ENCODE measurements at regions not wholly inside any gene's neighbourhood (a gene's known extent, or its start where the extent isn't known, plus 50 kb on each side); places are given as distances from the start of the nearest gene placed in this dataset.
"Not testable (repeated sequence)": the region's sequence is repeated elsewhere in the genome, so short reads cannot be mapped to it uniquely, and the experiment has no call there.

DNA sequence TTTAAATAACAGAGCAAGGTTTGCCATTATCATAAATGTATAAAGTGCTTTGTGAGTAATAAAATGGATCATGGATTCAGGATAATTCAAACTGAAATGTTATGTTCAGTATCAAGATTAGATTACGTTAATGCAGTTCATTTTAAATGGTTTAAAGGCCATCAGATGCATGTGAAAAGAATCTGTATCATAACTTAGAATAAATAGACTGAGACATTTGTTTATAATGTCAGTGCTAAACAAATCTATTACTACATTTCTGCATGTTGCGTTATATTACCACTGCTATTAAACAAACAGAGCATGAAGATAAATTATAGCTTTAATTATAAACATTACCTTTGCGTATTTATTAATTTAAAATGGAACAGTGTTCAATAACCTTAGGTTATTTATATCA lies 160.2 kb downstream of the TOX3 start:
- no peak for DNase-seq

- DNase-seq: no peak
Observed at GRCh38 chr16:52384378-52384777, 162.6 kb downstream of the TOX3 start.

DNA sequence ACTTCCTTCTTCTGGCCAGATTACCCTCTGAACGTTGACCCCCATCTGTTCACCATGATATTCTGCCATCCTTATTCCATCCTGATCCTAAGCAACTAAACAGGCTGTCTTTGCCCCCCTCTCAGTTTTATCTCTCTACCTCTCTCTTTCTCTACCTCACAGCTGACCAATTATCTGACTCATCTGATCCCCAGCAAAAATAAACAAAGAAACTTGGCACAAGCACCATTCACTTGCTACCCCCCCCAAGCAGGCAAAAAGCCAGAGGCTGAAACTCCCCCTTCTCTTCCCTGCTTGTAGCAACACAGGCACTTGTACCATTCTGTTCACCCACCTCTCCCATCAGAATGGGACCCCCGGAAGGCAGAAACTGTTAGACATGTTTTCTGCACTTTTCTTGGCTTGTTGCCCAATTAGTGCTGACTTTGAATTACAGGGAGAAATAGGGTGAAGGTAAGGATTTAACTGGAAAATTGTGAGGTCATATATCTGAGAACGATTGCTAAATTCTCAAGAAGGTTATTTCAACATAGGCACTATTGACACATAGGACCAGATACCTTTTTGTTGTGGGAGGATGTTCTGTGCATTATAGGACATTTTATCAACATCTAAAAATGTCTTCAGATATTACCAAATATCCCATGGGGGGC lies 163.2 kb downstream of the TOX3 start:
- no peak for DNase-seq

GRCh38 chr16:52383119-52383518 lies 163.8 kb downstream of the TOX3 start:
- DNase-seq: no peak

DNA sequence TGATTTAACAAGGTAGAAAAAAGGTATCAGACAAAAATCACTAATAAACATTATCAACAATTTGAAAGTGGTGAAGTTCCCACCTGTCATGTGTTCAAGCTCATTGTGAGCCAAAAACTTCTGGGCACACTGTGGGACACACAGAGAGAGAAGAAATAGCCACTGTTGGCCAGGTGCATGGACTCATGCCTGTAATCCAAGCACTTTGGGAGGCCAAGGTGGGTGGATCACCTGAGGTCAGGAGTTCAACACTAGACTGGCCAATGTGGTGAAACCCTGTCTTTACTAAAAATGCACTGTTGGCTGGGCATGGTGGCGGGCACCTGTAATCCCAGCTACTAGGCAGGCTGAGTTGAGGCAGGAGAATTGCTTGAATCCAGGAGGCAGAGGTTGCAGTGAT lies 167.4 kb downstream of the TOX3 start:
- DNase-seq: no peak

DNA sequence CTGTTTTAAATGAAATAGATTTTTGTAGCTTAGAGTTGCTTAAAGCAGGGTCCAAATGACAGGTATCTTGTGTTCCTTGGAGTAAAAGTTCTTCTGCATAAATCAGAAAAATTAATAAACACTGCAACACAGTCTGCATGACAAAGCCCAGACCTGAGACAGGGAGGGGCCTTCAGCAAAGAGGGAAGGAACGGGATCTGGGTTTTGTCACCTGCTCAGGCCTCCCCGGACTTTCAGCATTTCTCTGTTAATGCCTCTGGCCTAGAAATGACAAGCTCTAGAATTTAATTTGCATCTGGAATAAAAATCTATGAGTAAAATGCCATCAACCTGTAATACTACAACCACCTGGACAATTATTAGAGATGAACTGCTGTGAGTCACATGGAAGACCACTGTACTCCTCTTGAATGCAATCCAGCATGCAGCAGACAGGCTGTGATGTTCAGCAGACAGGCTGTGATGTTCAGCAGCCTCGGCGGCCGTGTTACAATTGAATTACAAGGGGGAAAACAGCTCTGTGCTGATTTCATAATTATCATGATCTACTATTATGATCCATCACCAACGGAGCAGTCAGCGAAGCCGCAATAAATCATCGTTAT lies 170.2 kb downstream of the TOX3 start:
- DNase-seq: no peak

DNA sequence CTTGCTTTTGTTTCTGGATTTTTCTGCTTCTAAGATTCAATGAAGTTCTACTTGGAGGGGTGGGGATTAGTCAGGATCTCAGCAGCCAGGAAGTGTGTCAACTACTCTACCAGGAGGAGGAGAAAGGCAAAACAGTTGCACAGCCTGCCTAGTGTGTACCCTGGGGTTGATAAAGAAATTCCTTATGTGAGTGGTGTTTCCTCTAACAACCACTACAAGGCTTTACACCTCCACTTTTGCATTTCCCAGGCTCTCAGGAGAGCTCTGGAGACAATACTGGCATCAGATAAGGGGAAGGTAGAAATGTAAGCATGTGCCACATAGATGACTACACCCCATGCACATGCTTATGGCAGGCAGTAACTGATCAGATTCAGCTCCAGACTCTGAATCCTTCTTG lies 174.6 kb downstream of the TOX3 start:
- DNase-seq: no peak

- DNase-seq: no peak
Observed at GRCh38 chr16:52368859-52369258, 178.1 kb downstream of the TOX3 start.

DNA sequence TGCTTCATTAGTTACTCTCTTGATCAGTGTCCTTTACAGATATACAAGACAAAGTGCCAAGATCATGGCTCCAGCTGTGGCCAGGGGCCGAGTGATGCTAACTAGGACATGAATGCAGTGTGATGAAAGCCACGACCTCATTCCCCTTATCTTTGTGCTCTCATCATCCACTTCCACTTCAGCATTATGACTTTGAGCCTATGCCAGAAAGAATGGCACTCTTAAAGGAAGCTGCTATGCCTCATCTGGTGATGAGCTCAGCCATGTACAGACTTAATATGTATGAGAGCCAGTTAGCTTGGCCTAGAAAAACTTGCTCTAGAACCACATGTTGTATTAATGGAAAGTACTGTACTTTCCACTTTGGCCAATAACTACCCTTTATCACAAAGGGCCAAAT lies 179.1 kb downstream of the TOX3 start:
- no peak for DNase-seq

- DNase-seq: no peak
Observed at GRCh38 chr16:52366983-52367382, 180.0 kb downstream of the TOX3 start.

GRCh38 chr16:52364500-52364899 lies 182.4 kb downstream of the TOX3 start:
- no peak for DNase-seq

DNA sequence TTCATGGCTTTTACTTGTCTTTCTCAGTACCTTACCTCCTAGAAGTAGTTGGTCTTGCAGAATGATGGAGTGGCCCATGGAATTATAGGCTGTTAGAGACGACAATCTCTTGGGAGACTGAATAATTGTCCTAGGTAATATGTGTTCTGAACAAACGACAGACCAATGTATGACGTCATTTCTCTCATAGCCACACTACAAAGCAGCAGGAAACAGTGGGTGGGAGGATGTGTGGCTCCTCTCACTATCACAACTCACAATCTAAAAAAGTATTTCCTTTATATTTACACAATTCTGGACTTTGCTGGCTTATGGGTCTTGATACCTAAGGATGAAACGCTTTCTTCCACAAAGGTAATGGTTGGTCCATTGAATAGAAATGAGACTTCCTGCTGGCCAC lies 183.9 kb downstream of the TOX3 start:
- DNase-seq: no peak

- no peak for DNase-seq
Observed at GRCh38 chr16:52357711-52358110, 189.2 kb downstream of the TOX3 start.

DNA sequence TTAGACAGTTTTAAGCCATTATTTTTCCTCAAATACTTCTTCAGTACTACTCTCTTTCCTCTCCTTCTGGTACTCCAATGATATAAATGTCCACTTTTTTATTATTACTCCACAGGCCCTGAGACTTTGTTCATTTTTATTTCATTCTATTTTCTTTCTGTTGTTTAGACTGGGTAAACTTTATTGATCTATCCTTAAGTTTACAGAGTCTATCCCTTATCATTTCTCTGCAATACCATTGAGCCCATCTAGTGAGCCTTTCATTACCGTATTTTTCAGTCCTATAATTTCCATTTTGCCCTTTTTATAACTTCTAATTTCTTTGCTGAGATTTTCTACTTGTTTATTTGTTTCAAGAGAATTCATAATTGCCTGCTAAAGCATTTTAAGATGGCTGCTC lies 193.7 kb downstream of the TOX3 start:
- DNase-seq: no peak

- no peak for DNase-seq
Observed at GRCh38 chr16:52351451-52351850, 195.5 kb downstream of the TOX3 start.

DNA sequence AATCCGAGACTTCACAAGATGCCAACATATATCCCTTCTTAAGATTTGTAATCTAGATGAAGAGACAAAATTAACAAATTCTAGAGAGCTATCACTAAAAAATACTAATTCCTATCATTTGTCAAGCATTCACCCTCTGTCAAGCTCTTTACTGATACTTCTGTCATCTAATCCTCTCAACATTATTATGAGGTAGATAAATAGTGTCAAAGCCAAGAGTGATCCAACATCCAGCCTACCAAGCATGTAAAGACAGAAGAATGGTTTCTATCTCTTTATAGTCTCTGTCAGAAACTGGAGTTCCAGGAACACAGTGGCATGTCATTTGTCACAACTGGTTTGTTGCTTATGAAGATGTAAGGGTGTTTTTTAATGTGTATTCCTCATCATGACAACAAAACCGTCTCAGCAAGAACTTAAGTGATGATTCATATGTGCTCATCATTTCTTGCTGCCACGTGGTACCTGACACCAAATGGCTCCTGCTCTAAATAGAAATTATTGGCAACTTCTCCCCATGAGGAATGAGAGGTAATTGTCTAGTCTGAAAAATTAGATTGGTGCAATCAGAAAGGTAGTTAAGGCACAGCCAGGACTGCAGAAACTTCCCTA lies 196.8 kb downstream of the TOX3 start:
- DNase-seq: no peak

DNA sequence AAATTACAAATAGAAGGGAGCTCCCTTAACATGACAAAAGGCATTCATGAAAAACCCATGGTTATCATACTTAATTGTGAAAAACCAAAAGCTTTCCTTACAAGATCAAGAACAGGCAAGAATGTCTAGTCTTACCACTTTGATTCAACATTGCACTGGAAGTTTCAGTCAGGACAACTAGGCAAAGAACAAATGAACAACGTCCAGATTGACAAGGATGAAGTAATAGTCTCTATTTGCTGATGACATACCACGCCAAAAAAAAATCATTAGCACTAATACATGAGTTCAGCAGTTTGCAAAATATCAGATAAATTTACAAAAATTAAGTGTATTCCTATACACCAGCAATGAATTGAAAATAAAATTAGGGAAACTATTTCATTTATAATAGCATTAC lies 200.2 kb downstream of the TOX3 start:
- no peak for DNase-seq

DNA sequence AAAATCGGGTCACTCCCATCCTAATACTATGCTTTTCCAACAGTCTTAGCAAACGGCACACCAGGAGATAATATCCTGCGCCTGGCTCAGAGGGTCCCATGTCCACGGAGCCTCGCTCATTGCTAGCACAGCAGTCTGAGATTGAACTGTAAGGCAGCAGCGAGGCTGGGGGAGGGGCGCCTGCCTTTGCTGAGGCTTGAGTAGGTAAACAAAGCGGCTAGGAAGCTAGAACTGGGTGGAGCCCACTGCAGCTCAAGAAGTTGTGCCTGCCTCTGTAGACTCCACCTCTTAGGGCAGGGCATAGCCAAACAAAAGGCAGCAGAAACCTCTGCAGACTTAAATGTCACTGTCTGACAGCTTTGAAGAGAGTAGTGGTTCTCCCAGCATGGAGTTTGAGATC lies 213.3 kb downstream of the TOX3 start:
- DNase-seq: not testable (repeated sequence)

GRCh38 chr16:52320930-52321439 lies 226.0 kb downstream of the TOX3 start:
- DNase-seq: no peak

GRCh38 chr16:52318302-52319009 lies 228.5 kb downstream of the TOX3 start:
- DNase-seq: no peak

DNA sequence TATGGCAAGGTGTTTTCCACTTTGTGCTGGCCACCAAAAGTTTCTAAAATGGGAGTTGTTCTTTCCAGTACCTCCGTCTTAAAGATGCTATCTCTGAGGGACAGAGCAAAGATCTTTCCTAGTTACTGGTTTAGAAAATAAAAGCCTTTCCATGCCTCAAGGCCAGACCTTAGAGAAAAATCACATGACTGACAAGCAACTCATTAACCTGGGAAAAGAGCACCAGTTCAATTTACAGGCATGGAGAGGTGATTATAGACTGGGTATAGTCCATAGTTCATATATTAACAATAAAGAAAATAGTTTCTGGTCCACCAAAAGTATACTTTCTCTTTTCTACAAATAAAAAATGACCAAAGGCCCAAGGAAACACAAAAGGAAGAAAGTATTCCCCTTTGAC lies 230.7 kb downstream of the TOX3 start:
- no peak for DNase-seq

GRCh38 chr16:52312716-52313115 lies 234.2 kb downstream of the TOX3 start:
- DNase-seq: no peak

DNA sequence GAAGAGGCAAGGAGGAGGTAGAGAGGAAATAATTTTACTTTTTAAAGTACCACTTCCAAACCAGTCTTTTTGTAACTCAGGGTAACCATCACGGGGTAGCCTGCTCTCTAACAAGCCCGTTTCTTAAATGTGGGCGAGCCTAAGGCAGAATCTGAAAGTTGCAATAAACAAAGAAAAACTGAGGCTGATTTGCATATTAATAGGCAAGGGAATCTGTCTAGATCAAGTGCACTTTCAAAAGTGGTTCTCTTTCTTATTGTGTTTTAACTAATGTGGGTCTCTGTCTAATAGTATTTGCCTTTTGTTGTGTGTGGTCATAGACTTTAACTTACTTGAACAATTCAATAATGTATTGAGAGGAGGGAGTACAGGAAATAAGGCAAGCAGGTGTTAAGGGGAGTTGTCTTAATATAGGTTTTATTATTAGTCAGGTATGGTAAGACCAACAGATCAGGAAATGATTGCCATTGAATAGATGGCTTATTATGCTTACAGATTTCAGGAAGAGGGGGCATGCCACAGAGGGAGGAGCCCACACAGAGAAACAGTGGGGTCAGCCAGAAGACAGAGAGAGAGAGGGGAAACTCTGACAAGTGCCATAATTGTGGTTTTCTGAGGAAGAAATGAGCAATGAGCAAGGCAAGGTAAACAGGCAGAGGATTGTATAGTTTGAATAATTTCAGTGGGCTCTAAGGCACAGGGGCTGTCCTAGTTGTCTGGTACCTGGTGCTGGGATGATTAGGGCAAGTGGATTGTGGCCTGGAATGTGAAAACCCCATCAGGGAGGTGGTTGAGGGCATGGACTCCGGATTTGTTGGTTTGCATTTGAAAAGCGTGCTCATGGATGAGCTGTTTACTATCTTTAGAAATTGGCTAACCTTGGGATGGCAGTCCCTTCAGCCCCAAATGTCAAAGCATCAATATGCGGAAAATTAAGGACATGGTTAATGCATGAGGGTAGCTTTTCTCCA lies 237.2 kb downstream of the TOX3 start:
- DNase-seq: no peak
